HG03571 (cell line): ENCODE measurements at regions not wholly inside any gene's neighbourhood (a gene's known extent, or its start where the extent isn't known, plus 50 kb on each side); places are given as distances from the start of the nearest gene placed in this dataset.

Experiments
- ATAC-seq: cut with Tn5 transposase; IDR thresholded peaks from one replicate; pipeline ENCODE4 v1.9.1; 2021; ENCODE audit not compliant: unreplicated experiment

DNA sequence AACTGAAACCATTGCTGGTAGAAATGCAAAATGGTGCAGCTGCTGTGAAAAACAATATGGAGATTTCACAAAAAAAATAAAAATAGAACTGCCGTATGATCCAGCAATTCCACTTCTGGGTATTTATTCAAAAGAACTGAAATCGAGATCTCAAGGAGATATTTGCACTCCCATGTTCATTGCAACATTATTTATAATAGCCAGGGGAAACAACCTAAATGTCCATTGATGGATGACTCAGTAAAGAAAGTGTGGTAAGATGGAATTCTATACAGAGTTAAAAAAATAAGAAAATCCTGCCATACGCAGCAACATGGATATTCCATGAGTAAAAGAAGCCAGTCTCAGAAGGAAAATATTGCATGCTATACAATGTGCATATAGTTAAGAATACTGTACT lies 290.6 kb upstream of the GHITM start:
- no peak for ATAC-seq

GRCh38 chr10:83849150-83849549 lies 290.2 kb upstream of the GHITM start:
- ATAC-seq: no peak

- ATAC-seq: no peak
Observed at GRCh38 chr10:83852146-83852545, 287.2 kb upstream of the GHITM start.

DNA sequence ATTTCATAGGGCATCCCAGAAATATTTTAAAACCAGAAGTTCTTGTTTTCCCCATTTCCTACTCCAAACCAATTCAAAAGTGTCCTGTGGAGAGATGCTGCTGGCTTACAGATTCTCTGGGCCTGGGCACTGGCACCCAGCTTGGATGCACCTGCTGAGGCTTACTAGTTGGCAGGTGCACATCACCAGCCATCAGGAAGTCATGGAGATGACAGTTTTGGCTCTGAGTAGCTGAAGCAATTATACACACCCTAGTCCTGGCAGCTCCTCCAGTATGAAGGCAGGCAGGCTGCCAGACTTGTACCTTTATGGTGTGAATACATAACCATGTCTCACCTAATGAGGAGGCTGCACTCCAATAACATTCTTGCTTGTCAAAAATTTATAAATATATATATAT lies 276.6 kb upstream of the GHITM start:
- no peak for ATAC-seq

DNA sequence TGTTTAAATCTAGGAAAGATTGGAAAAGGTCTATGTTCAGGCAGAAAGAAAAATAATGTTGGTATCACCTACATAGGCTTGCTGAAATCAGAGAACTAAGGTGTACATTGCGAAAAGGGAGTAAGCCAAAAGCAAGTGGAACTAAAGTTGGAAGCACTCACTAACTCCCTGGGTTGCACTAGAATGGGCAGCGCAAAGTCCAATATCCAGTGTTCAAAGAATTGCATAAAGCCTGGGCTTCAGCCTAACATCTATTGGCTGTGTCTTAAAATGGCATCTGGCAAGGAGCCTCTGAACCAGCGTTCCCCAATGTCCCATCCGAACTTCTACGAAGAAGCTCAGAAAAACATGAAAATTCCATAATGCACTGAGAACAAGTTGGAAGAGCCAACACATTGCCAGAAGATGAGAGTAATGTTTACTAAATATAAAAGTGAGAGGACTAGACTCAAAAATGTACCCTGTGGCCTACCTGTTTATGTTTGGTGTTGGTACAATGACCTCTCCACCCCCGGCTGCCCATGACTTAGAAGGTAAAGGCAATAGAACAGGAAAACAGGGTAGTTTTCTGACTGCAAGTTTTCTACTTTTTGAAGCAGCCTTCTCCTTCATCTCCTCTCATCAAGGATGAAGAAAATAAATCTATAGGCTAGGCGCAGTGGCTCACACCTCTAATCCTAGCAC lies 275.9 kb upstream of the GHITM start:
- no peak for ATAC-seq

DNA sequence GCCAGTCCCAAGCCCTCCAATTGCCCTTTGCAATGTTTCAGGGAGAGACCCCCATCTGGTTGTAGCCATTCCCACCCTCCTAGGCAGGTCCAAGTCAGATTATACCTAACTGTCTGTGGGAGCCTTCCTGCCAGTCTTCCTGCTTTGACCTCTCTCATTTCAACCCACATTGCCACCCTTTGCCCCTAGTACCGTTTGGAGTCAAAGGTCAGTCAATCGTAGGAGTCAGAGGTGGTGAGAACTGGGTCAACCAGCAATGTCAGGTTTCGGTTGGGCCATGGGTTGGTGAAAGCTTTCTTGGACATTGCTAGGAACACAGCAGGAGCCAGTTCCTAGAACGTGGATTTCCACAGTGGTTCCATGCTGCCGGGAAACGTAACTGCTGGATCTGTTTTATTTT lies 269.4 kb upstream of the GHITM start:
- no peak for ATAC-seq

DNA sequence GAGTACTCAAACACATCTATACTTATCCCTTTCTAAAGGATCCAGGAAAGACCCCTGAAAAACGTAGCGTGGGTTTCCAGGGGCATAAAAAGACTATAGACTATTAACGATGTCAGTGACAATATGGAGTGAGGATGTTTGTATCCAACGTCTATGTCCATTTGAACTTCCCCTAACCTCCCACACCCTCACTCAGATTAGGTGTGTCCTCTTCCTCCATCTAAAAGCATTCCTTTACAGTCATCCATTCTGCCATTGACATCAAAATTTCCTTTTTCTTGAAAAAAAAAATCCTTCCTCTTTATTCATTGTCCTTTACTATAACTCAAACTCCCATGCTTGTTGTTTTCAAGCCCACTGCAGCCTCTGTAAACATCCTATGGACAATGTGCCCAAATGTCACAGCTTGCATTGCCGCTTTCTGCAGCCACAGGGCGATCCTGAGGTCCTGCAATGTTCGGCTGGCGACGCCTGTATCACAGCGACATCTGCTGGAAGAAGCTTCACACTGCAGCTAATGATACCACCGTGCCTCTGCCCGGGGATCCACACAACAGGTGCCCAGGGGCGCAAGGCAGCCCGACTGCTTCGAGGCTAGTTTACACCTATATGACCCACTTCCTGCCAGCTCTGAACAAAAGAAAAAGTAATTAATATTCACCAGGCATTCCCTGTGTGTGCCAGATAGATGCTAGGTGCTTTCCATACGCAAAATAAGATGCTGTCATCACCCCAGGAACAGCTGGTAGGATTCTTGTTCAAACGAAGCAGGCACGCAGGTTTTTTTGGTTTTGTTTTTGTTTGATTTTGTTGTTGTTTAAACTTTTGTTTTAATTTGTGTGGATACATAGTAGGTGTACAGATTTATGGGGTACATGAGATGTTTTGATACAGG lies 267.9 kb upstream of the GHITM start:
- peak; percentile 95 for ATAC-seq

DNA sequence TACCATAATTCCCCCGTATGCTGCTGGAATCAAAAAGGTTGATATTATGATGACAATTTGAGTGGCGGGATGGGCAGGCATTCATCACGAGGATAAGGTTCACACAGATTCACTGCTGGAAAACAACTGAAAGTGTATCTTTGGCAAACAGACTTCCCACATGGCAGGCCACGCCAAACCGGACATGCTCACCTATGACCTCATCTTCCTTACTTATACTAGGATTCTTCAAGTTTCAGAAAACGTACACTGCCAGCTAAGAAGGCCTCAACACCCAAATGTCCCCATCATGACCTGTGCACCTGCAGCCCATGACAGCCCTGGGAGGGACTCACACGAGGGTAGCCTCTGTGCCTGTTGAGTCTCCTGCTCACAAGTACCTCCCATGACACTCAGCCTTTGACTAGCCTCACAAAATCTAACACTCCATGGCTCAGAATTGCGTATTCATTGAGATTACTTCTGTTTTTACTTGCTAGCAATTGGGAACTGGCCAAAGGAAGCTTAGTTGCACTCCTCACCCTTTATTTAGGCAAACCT lies 259.0 kb upstream of the GHITM start:
- ATAC-seq: no peak

GRCh38 chr10:83881661-83882060 lies 257.6 kb upstream of the GHITM start:
- ATAC-seq: no peak

DNA sequence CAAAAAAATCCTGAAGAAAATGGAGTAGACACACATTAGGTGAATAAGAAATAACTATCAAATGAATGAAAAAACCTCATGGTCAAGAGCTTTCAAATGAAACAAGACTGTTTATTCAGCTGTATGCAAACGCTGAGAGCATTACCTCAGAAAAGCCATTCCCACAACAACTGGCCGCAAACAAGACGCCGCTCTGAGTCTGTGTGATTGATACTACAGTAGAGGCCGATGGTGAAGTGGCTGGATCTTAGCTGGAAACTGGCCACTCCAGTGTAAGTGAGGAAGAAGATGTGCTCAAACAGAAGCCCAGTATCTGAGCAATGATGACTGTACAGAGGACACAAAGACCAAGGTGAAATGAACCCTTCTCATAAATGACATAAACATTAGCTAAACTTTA lies 252.4 kb upstream of the GHITM start:
- ATAC-seq: no peak

DNA sequence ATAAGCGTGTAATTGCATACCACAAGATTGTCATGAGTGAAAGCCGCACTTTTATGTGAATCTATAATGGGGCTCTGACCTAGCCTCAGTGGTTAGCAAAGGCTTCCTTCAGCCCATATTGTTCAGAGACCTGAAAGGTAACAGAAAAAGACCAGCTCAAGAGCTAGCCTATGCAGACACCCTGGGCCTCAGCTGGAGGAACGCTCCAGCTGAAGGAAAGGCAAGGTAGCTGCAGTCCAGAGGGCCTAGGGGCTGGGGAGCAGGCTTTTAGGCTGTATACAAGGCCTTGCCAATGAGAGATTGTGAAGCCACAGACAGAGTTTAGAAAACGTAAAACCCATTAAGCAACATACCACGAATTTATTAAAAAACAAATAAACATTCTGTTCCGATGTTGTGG lies 246.6 kb upstream of the GHITM start:
- no peak for ATAC-seq

DNA sequence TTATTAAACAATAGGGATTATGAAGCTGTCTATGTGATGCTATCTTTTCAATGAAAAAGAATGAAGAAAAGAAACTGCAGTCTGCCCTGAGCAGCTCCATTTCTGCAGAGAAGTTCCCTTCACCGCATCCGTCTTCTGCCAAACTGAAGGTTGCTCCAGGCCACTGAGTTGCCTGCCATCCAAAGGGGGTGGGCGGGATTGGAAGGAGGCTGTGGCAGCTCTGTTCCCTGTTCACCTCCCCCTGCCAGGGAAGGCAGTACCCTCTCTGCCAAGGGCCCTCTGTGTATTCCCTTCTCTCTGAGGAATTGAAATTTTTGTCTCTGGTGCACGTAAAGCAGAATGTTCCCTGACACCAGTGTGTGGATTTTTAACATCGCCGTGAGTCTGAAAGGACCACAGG lies 243.1 kb upstream of the GHITM start:
- ATAC-seq: no peak

DNA sequence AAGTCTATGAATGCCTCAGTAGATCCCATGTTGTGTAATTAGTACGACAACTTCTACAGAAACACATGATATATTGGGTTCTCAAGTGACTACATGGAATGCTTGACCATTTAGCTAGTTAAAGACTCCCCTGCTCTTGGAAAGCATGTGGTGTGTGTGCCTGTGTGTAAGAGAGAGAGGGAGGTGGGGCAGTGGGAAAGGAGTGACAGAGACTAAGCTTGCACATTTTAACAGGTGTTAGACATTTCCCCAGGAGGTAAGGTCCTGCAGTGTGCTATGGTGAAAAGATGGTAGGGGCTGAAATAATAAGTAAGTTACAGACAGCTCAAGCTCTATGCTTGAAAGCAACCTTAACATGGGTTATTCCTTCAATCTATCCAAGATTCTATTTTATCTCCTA lies 241.7 kb upstream of the GHITM start:
- ATAC-seq: no peak

DNA sequence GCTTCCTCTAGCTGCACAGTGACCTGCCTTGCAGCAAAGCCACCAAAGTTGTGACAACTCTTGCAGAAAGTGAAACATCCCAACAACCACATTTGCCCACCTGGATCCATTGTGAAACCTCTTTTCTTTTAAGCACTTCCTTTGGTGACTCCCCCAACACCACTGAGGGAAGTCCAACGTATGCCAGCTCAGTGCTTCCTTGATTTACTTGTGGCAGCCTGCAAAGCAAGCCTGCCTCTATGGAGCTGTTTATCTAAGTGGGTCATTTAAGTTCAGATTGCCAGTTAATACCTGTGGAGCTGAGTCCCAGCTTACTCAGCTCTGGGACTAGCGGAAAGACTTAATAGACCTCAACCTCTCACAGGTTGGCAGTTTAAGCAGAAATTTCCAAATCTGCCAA lies 230.8 kb upstream of the GHITM start:
- no peak for ATAC-seq

- ATAC-seq: no peak
Observed at GRCh38 chr10:83909001-83909400, 230.3 kb upstream of the GHITM start.

DNA sequence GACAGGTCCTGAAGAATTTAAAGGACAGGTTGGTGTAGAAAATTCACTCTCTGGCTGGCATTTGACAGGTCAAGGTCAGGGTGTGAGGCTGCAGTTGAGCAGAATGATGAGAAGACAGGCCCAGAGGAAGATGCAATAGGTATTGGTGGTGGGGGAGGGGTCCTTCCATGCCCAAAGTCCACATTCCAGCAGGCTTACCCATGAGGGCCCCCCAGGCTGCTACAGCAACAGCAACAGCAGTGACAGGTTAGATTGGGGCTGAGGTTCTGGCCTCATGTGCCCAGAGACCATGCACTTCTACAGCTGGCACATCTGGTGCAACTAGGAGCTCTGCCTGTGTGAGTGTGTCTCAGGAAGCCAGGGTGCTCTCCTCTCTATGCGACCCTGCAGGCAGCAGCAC lies 223.5 kb upstream of the GHITM start:
- no peak for ATAC-seq

GRCh38 chr10:83917537-83918506 lies 221.5 kb upstream of the GHITM start:
- peak; percentile 92 for ATAC-seq

GRCh38 chr10:83919187-83919586 lies 220.1 kb upstream of the GHITM start:
- no peak for ATAC-seq

- no peak for ATAC-seq
Observed at GRCh38 chr10:83921984-83922860, 217.1 kb upstream of the GHITM start.

DNA sequence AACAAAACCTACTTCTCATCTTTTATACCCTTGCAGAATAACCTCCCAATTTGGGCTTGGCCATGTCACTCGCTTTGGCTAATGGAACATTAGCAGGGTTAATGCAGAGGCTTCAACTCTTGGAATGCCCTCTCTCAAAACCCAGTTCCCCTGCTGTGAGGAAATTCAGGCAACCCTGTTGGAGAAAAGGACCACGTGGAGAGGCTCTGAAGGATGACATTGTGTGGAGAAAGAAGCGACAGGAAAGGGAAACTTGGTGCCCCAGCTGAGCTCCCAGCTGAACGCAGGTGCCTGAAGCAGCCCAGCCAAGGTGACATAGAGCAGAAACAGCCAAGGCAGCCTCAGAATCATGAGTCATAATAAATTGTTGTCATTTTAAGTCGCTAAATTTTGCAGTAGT lies 214.2 kb upstream of the GHITM start:
- ATAC-seq: no peak
